Left ventricle myocardium inferior (tissue), 1 donor: ENCODE measurements at regions not wholly inside any gene's neighbourhood (a gene's known extent, or its start where the extent isn't known, plus 50 kb on each side); places are given as distances from the start of the nearest gene placed in this dataset.
A peak's percentile ranks its signal among the peaks of the same experiment; 100 is the strongest.

Source experiments
- DNase-seq: peaks from one replicate; pipeline ENCODE4 v3.0.0-alpha.2; 2020
- H3K27ac ChIP-seq: fragments of 200-600 bp; replicated peaks from 2 replicates; pipeline ENCODE4 v1.8.0; 2021
- H3K27me3 ChIP-seq: fragments of 200-600 bp; 2 replicates; pipeline ENCODE4 v1.8.0; 2021; ENCODE audit warnings: low read depth
- H3K36me3 ChIP-seq: fragments of 200-600 bp; 2 replicates; pipeline ENCODE4 v1.8.0; 2021
- H3K4me1 ChIP-seq: fragments of 200-600 bp; 2 replicates; pipeline ENCODE4 v1.8.0; 2021
- H3K4me3 ChIP-seq: fragments of 200-600 bp; 2 replicates; pipeline ENCODE4 v1.8.0; 2021; ENCODE audit warnings: mild to moderate bottlenecking, moderate library complexity
- H3K9me3 ChIP-seq: fragments of 200-600 bp; replicated peaks from 2 replicates; pipeline ENCODE4 v1.8.0; 2021
- intact Hi-C: fragments of 100-400 bp; cut with micrococcal nuclease; formaldehyde crosslinking; loops from one replicate; pipeline ENCODE4 v1.11.0; 2022
- TF ChIP-seq, protein P1 (sequence below): fragments of 200-600 bp; IDR thresholded peaks from 2 replicates; pipeline ENCODE4 v1.8.0; 2021; ENCODE audit warnings: antibody characterized with exemption, mild to moderate bottlenecking, borderline replicate concordance
- donor health status: DM: no; HTN: yes; CAD: no; lungs with severe emphysema.

DNA sequence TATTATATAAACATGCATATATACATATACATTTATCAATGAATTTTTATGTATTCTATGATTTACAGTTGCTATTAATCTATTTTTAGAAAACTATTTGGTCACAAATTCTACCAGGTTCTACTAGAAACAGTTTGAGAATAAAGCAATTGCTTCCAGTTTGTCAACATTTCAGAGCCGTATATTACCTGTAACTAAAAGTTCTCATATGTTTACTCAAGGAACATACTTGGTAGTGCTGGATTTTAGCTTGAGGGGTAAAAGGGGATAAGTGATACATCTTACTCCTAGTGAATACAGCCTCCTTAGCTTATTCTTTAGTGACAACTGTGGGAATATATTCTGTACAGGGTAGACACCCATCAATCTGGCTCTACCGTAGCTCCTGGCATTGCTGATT is 1590.5 kb upstream of the LRRTM3 start:
- TF ChIP-seq, protein P1, sequence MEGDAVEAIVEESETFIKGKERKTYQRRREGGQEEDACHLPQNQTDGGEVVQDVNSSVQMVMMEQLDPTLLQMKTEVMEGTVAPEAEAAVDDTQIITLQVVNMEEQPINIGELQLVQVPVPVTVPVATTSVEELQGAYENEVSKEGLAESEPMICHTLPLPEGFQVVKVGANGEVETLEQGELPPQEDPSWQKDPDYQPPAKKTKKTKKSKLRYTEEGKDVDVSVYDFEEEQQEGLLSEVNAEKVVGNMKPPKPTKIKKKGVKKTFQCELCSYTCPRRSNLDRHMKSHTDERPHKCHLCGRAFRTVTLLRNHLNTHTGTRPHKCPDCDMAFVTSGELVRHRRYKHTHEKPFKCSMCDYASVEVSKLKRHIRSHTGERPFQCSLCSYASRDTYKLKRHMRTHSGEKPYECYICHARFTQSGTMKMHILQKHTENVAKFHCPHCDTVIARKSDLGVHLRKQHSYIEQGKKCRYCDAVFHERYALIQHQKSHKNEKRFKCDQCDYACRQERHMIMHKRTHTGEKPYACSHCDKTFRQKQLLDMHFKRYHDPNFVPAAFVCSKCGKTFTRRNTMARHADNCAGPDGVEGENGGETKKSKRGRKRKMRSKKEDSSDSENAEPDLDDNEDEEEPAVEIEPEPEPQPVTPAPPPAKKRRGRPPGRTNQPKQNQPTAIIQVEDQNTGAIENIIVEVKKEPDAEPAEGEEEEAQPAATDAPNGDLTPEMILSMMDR: no peak
- no peak overlapping the region for H3K27ac ChIP-seq
- no peaks in the 10 kb centered on the region for H3K36me3 ChIP-seq
- peaks cover 8% of the 10 kb centered on the region for H3K4me1 ChIP-seq
- H3K4me3 ChIP-seq: no peak overlapping the region
- intact Hi-C loops: no loop called here
- no peaks in the 10 kb centered on the region for H3K9me3 ChIP-seq
- H3K27me3 ChIP-seq: no peaks in the 10 kb centered on the region
- no peak for DNase-seq

DNA sequence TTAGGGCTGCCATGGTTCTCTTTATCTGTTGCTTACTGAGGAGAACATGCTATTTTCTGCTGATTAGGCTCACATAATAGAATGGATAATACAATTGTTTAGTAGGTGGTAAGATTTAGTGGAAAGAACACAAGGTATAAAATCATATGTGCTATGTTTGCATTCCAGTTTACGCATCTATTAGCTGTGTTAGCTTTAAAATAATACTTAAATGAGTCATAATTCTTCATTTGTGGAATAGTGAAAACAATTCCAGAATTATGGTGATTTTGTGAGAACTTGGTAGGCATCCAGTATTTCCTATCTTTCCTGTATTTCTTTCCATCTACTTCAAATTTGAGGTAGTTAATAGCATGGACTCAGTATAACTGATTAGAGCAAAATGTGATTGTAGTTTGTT is 1585.5 kb upstream of the LRRTM3 start:
- intact Hi-C loops: no loop called here
- no peak overlapping the region for H3K4me3 ChIP-seq
- TF ChIP-seq, protein P1: no peak
- H3K9me3 ChIP-seq: no peaks in the 10 kb centered on the region
- no peak for DNase-seq
- H3K27ac ChIP-seq: peak overlapping the region; percentile 58
- H3K36me3 ChIP-seq: no peaks in the 10 kb centered on the region
- H3K4me1 ChIP-seq: peaks cover 27% of the 10 kb centered on the region
- no peaks in the 10 kb centered on the region for H3K27me3 ChIP-seq

DNA sequence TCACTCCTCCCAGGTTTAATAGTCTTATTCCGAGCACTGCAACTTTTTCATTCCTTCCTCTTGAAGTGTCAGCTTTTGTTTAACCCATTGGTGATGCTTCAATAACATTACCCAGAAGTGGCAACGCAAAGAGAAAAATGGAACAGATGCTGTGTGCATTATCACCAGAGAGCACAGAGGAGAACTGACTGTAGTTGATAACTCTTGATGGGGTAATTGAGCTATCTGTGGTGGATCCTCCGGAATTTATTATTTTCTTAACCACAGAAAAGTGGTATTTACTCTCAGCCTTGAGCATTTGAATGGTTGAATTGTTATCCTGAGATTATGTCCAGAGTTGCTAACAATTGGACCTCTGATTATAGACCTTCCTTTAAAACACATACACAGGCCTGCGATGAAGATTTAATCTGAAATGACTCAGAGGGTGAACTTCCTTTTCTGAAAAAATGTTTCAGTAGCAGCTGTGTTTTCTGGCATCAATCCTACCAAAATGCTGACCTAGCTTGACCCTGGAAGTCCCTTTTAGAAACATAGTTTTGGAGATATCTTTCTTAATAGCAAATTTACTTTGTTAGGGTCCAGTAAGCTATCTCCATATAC is 1584.4 kb upstream of the LRRTM3 start:
- intact Hi-C loops: no loop called here
- DNase-seq: no peak
- TF ChIP-seq, protein P1: no peak

DNA sequence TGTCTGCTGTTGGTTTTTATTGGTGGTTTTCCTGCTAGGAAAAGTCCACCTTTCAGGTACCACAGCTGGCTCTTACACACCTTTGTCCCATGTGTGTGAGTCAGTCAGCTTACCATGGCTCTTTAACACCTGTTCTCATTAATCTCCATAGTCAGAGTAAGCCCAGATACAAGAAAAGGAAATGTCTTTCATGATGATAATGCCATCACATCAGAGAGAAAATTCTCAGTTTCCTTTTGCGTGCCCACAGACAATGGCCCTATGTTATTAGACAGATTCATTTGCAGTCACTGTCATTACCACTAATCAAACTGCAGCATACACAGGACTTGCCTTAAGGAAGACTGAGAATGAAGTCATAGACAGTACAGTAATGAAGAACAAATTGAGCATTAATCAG is 1583.6 kb upstream of the LRRTM3 start:
- H3K27ac ChIP-seq: peak overlapping the region; percentile 10

More for the DNA sequence above, 1584.4 kb upstream of the LRRTM3 start:
- Histone ChIP-seq H3K27me3 (no peaks in the 10 kb centered on the region), H3K4me1 (peaks cover 27% of the 10 kb centered on the region), H3K9me3 (no peaks in the 10 kb centered on the region), H3K27ac (peak overlapping the region; percentile 58), H3K36me3 (no peaks in the 10 kb centered on the region), H3K4me3 (no peak overlapping the region)

DNA sequence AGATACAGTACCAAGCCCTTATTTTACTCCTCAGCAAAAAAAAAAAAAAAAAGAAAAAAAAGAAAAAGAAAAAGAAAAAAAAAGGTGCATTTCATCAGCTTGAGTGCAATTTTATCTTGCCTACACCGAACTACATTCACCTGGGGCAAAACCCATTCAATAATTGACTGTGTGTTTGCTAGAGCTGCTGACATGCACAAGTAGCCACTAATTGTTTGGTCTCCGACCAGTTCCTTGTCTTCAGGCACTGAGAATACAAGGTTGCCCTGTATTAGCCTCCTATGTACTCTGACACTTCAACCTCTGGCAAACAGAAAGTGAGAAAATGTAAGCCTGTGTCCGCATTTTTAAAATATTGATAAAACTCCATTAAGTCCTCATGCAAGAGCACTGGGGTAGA is 1579.4 kb upstream of the LRRTM3 start:
- Histone ChIP-seq H3K4me1 (peaks cover 8% of the 10 kb centered on the region), H3K4me3 (no peak overlapping the region), H3K9me3 (no peaks in the 10 kb centered on the region), H3K27ac (no peak overlapping the region), H3K36me3 (no peaks in the 10 kb centered on the region), H3K27me3 (no peaks in the 10 kb centered on the region)
- no peak for DNase-seq
- TF ChIP-seq, protein P1: no peak
- intact Hi-C loops: no loop called here

More for the DNA sequence above, 1583.6 kb upstream of the LRRTM3 start:
- H3K9me3 ChIP-seq: no peaks in the 10 kb centered on the region
- intact Hi-C loops: no loop called here
- no peak for DNase-seq
- H3K27me3 ChIP-seq: no peaks in the 10 kb centered on the region
- TF ChIP-seq, protein P1: no peak
- no peak overlapping the region for H3K4me3 ChIP-seq
- no peaks in the 10 kb centered on the region for H3K36me3 ChIP-seq
- H3K4me1 ChIP-seq: peaks cover 27% of the 10 kb centered on the region
